Inferior parietal cortex (tissue), 1 donor: ENCODE measurements at regions not wholly inside any gene's neighbourhood (a gene's known extent, or its start where the extent isn't known, plus 50 kb on each side); places are given as distances from the start of the nearest gene placed in this dataset.
"Not testable (repeated sequence)": the region's sequence is repeated elsewhere in the genome, so short reads cannot be mapped to it uniquely, and the experiment has no call there.

Source experiments
- DNase-seq: peaks from one replicate; pipeline ENCODE4 v3.0.0-alpha.2; 2016; ENCODE audit errors: extremely low spot score

GRCh38 chr16:15204571-15204970 lies 110.5 kb upstream of the RRN3 start:
- not testable (repeated sequence) for DNase-seq

DNA sequence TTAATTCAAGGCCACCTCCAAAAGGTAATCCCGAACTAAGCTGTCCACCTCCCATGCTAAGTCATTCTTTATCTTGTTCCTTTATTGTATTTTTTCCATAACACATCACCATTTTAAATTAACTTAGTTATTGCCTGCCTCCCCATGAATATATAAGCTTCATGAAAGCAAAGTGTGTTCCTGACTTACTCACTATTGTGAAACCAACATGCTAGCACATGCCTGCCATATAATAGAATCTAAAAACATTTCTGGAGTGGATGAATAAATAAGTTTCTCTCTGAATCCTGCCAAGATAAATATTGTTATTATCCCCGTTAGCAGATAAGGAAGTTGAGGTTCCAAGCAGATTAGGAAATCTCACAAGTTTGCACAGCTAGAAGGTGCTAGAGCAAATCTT lies 98.7 kb upstream of the RRN3 start:
- not testable (repeated sequence) for DNase-seq

DNA sequence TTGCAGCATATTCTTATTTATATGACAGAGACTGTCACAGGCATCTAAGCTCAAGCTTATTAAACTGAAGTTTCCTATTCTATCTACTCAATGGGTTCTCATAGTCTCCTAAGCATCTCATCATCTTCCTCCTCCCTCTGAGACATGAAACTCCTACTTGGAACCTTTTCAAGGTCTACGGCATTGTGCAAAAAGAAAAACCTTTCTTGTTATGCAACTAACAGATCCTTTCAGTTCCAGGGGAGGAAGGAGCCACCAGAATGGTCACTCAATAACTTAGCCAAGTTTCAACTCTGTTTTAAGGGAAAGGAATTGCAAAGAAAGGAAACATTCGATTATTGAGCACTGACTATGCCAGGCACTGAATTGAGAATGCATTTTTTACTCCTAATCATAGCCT lies 98.1 kb upstream of the RRN3 start:
- not testable (repeated sequence) for DNase-seq

GRCh38 chr16:15189478-15189877 lies 95.4 kb upstream of the RRN3 start:
- not testable (repeated sequence) for DNase-seq
